ENCODE measurements at regions not wholly inside any gene's neighbourhood (a gene's known extent, or its start where the extent isn't known, plus 50 kb on each side); places are given as distances from the start of the nearest gene placed in this dataset.
"Not testable (repeated sequence)": the region's sequence is repeated elsewhere in the genome, so short reads cannot be mapped to it uniquely, and the experiment has no call there.

GRCh38 chr11:64428693-64429092 is 69.7 kb downstream of the RPS6KA4 start:
- DNase-seq (ENCODE audit: low read depth in 3 of 3), result no peak

GRCh38 chr11:64429970-64430369 is 71.0 kb downstream of the RPS6KA4 start:
- DNase-seq (ENCODE audit: low read depth in 3 of 3), result no peak

GRCh38 chr11:64430645-64431044 is 71.7 kb downstream of the RPS6KA4 start:
- DNase-seq (ENCODE audit: low read depth in 3 of 3), result no peak

- no peak for DNase-seq (ENCODE audit: low read depth in 3 of 3)
Measured at GRCh38 chr11:64436000-64436399, 77.0 kb downstream of the RPS6KA4 start.

GRCh38 chr11:64437426-64437825 is 78.5 kb downstream of the RPS6KA4 start:
- no peak for DNase-seq (ENCODE audit: low read depth in 3 of 3)

- no peak for DNase-seq (ENCODE audit: low read depth in 3 of 3)
Measured at GRCh38 chr11:64438986-64439771, 80.2 kb downstream of the RPS6KA4 start.

GRCh38 chr11:64439772-64440491 is 81.0 kb downstream of the RPS6KA4 start:
- DNase-seq (ENCODE audit: low read depth in 3 of 3), result not testable (repeated sequence)

GRCh38 chr11:64441127-64441526 is 82.2 kb downstream of the RPS6KA4 start:
- DNase-seq (ENCODE audit: low read depth in 3 of 3), result no peak

GRCh38 chr11:64443001-64443400 is 84.0 kb downstream of the RPS6KA4 start:
- no peak for DNase-seq (ENCODE audit: low read depth in 3 of 3)

- DNase-seq (ENCODE audit: low read depth in 3 of 3), result no peak
Measured at GRCh38 chr11:64444838-64445441, 86.0 kb downstream of the RPS6KA4 start.

- DNase-seq (ENCODE audit: low read depth in 3 of 3), result no peak
Measured at GRCh38 chr11:64445651-64446050, 86.7 kb downstream of the RPS6KA4 start.

- DNase-seq (ENCODE audit: low read depth in 3 of 3), result no peak
Measured at GRCh38 chr11:64447831-64448598, 89.1 kb downstream of the RPS6KA4 start.

- peak; percentile 52 to 76 (median 67) for DNase-seq (ENCODE audit: low read depth in 3 of 3)
Measured at GRCh38 chr11:64448599-64449380, 89.8 kb downstream of the RPS6KA4 start.

GRCh38 chr11:64449381-64450167 is 90.6 kb downstream of the RPS6KA4 start:
- peak; percentile 55 to 71 (median 62) for DNase-seq (ENCODE audit: low read depth in 3 of 3)

GRCh38 chr11:64450168-64450560 is 91.2 kb downstream of the RPS6KA4 start:
- no peak for DNase-seq (ENCODE audit: low read depth in 3 of 3)

GRCh38 chr11:64451856-64452255 is 92.9 kb downstream of the RPS6KA4 start:
- no peak for DNase-seq (ENCODE audit: low read depth in 3 of 3)

- DNase-seq (ENCODE audit: low read depth in 3 of 3), result no peak
Measured at GRCh38 chr11:64453466-64453865, 94.5 kb downstream of the RPS6KA4 start.

- no peak for DNase-seq (ENCODE audit: low read depth in 3 of 3)
Measured at GRCh38 chr11:64455456-64456261, 96.7 kb downstream of the RPS6KA4 start.

- DNase-seq (ENCODE audit: low read depth in 3 of 3), result no peak
Measured at GRCh38 chr11:64456509-64457320, 97.8 kb downstream of the RPS6KA4 start.
